ENCODE measurements at regions not wholly inside any gene's neighbourhood (a gene's known extent, or its start where the extent isn't known, plus 50 kb on each side); places are given as distances from the start of the nearest gene placed in this dataset.
"Not testable (repeated sequence)": the region's sequence is repeated elsewhere in the genome, so short reads cannot be mapped to it uniquely, and the experiment has no call there.

- Histone ChIP-seq H3K4me3 (ENCODE audit: low read depth in 1 of 3, low read length in 3 of 3) (no peak overlapping the region), H3K4me1 (ENCODE audit: control insufficient read depth in 4 of 4, insufficient read depth in 4 of 4, low read length in 3 of 4) (no peaks in the 10 kb centered on the region), H3K9me3 (ENCODE audit: control insufficient read depth in 4 of 4, low read length in 3 of 4) (no peaks in the 10 kb centered on the region), H3K27me3 (ENCODE audit: control insufficient read depth in 4 of 4, insufficient read depth in 4 of 4, low read length in 3 of 4) (no peaks in the 10 kb centered on the region), H3K36me3 (ENCODE audit: control insufficient read depth in 4 of 4, insufficient read depth in 3 of 4, low read depth in 1 of 4, low read length in 3 of 4) (no peaks in the 10 kb centered on the region), H3K9ac (ENCODE audit: low read depth in 1 of 2, low read length in 2 of 2) (no peak overlapping the region), H3K27ac (ENCODE audit: low read depth in 1 of 2, low read length in 2 of 2) (no peak overlapping the region)
- TF ChIP-seq FOXA1 (IDR thresholded peaks at IDR 0.05) = no peak
- TF ChIP-seq YY1 (IDR thresholded peaks at IDR 0.05) = no peak
- no peak for TF ChIP-seq RAD21 (IDR thresholded peaks at IDR 0.05)
- TF ChIP-seq JUND (IDR thresholded peaks at IDR 0.05) = no peak
- TF ChIP-seq GABPA (IDR thresholded peaks at IDR 0.05 in 1 of 2, conservative IDR thresholded peaks at IDR 0.05 in 1 of 2) = no peak
- TF ChIP-seq HNF4A (conservative IDR thresholded peaks at IDR 0.05) = no peak
- no peak for TF ChIP-seq HNF4G (IDR thresholded peaks at IDR 0.05)
- no peak for TF ChIP-seq NR2F2 (IDR thresholded peaks at IDR 0.05)
- TF ChIP-seq EGR1 (IDR thresholded peaks at IDR 0.05; ENCODE audit: low read depth in 2 of 2) = no peak
- no peak for TF ChIP-seq MAX (IDR thresholded peaks at IDR 0.05)
- TF ChIP-seq RXRA (IDR thresholded peaks at IDR 0.05) = no peak
- no peak for TF ChIP-seq SP1 (IDR thresholded peaks at IDR 0.05)
- no peak for TF ChIP-seq FOXA2 (IDR thresholded peaks at IDR 0.05)
- no peak for TF ChIP-seq ATF3 (IDR thresholded peaks at IDR 0.05)
- no peak for TF ChIP-seq REST (IDR thresholded peaks at IDR 0.05)
- TF ChIP-seq TAF1 (conservative IDR thresholded peaks at IDR 0.05) = no peak
- no peak for TF ChIP-seq ZBTB33 (IDR thresholded peaks at IDR 0.05)
- no peak for TF ChIP-seq CTCF (IDR thresholded peaks at IDR 0.05; ENCODE audit: low read depth, low read length, missing input control)
- 45% methylated on average over 5 of the region's 5 CpGs for WGBS
- DNase-seq (ENCODE audit: low spot score) = no peak
Observed at GRCh38 chr7:133167300-133167699, 85.4 kb upstream of the CHCHD3 start.

GRCh38 chr7:133169167-133169822 lies 83.6 kb upstream of the EXOC4 start:
- not testable (repeated sequence) for H3K9me3 ChIP-seq (ENCODE audit: control insufficient read depth in 4 of 4, low read length in 3 of 4); H3K9ac ChIP-seq (ENCODE audit: low read depth in 1 of 2, low read length in 2 of 2); DNase-seq (ENCODE audit: low spot score); H3K4me3 ChIP-seq (ENCODE audit: low read depth in 1 of 3, low read length in 3 of 3); H3K27ac ChIP-seq (ENCODE audit: low read depth in 1 of 2, low read length in 2 of 2); H3K4me1 ChIP-seq (ENCODE audit: control insufficient read depth in 4 of 4, insufficient read depth in 4 of 4, low read length in 3 of 4); H3K36me3 ChIP-seq (ENCODE audit: control insufficient read depth in 4 of 4, insufficient read depth in 3 of 4, low read depth in 1 of 4, low read length in 3 of 4); H3K27me3 ChIP-seq (ENCODE audit: control insufficient read depth in 4 of 4, insufficient read depth in 4 of 4, low read length in 3 of 4)
- WGBS = 75% methylated on average over 11 of the region's 11 CpGs

- not testable (repeated sequence) for H3K36me3 ChIP-seq (ENCODE audit: control insufficient read depth in 4 of 4, insufficient read depth in 3 of 4, low read depth in 1 of 4, low read length in 3 of 4); H3K27me3 ChIP-seq (ENCODE audit: control insufficient read depth in 4 of 4, insufficient read depth in 4 of 4, low read length in 3 of 4); H3K27ac ChIP-seq (ENCODE audit: low read depth in 1 of 2, low read length in 2 of 2); H3K4me1 ChIP-seq (ENCODE audit: control insufficient read depth in 4 of 4, insufficient read depth in 4 of 4, low read length in 3 of 4); DNase-seq (ENCODE audit: low spot score); H3K9me3 ChIP-seq (ENCODE audit: control insufficient read depth in 4 of 4, low read length in 3 of 4); H3K9ac ChIP-seq (ENCODE audit: low read depth in 1 of 2, low read length in 2 of 2); H3K4me3 ChIP-seq (ENCODE audit: low read depth in 1 of 3, low read length in 3 of 3)
- 92% methylated on average over 24 of the region's 24 CpGs for WGBS
Observed at GRCh38 chr7:133177476-133177875, 75.4 kb upstream of the EXOC4 start.

All from liver (tissue), 8 donors.